Iris pigment epithelial cell (primary cell): ENCODE measurements at regions not wholly inside any gene's neighbourhood (a gene's known extent, or its start where the extent isn't known, plus 50 kb on each side); places are given as distances from the start of the nearest gene placed in this dataset.

ENCODE experiments used
- DNase-seq: peaks from one replicate; pipeline ENCODE4 v3.0.0-alpha.2; 2011; ENCODE audit warnings: low read depth

DNA sequence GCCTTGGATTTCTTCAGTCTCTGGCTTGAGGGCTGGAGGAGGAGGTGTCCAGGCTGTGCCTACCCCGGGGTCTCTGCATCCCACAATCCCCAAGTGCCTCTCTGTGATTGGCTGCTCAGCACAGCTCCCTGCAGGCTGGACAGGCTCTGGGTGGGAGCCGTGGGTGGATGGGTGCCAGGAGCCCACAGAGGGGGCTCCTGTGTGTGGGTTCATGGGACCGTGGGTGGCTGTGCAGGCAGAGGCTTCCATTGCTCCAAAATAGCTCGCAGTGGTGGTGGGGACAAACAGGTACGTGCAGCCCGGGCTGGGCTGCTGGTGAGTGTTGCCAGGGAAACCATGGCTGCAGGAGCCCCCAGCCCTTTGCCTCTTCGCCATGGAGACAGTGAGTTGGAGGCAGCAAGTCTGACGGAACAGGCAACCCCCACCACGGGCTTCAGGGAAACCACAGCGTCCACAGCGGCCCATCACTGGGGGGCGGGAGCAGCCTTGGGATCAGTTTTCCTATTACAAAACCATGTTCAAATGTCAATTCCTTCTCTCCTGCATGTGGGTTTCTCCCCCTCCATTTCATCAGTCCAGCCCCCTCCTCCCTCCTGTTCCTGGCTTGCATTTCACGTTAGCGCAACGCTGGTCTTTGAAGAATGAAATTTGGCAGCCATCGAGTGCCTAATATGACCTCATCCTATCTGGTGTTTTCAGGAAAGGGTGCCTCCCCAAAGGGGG lies 155.2 kb downstream of the TRIM29 start:
- no peak for DNase-seq

DNA sequence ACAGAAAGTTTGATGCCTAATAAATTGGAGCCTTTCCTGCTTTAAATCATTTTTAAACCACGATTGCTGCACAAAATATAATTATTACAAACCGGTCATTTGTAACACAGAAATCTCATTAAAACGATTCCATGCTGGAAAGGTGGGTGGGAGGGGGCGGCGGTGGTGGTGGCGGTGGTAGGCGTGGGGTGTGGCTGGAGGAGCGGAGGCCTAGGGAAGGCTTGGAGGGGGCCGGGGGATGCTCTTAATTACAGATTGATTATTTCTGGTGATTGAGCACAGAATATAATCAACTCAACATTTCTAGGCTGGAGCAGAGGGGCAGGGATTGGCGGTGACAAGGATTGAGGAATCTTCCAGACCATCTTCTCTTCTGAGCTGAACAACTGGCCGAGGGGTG lies 157.5 kb downstream of the TRIM29 start:
- no peak for DNase-seq

DNA sequence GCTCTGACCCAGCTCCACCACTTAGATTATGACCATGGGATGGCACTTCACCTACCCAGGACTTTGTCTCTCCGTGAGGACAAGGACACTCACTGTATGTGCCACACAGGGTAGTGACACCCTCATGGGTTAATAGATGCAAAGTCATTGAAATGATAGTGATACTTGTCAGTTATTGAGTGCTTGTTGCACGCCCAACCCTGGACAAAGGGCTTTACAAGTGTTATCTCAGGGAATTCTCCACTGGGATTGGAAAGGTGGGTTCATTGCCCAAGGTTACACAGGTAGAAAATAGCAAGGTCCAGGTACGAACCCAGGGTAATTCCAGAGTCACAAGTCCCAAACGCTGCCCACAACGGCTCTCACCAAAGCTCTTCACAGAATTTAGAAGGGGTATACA lies 158.2 kb downstream of the TRIM29 start:
- no peak for DNase-seq

DNA sequence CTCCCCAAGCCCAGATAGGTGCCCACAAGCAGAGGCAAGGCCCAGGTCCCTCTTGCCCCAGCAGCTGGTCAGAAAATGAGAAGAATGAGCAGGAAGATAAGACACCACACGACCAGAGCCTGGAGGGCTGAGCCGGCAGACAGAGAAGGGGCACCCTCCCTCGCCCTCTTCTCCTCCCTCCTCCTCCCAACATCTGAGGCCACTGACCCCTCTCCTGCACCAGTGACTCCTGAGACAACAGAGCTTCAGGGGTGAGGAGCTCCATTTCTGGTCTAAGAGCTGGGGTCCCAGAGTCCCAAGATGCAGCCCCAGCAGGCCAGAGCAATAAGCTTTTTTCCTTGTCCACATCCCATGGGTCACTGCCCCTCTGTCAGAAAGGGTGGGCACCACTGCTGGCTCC lies 159.2 kb downstream of the TRIM29 start:
- DNase-seq = no peak

DNA sequence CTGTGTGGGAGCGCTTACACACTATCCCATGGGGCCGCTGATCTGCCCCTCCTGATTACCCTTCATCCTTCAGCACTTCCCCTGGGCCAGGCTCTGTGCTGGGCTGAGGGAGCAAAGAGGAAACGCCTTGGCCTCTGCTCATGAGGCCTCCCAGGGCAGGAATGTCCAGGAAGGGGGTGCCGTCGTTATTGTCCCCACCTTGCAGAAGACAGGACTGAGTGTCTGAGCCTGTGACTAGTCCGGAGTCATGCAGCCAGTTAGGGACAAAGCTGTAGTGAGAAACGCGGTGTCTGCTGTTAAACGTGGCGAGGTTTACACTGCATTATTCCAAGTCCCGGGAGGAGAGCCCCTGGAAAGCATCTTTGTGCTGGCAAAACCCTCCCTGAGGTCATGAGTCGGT lies 160.0 kb downstream of the TRIM29 start:
- no peak for DNase-seq

DNA sequence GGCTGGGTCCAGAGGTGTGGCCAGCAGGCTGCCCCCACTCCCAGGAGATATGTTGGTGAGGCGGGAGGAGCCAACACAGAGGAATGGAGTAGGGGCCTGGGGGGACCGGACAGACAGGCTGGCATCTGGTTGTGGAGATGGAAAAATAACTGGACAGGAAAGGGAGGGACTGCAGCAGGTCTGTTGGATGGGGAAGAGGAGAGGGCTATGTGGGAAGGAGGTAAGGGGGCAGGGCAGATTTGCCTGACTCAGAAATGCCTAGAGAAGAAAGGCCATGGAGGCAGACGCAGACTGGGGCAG lies 160.4 kb downstream of the TRIM29 start:
- no peak for DNase-seq

DNA sequence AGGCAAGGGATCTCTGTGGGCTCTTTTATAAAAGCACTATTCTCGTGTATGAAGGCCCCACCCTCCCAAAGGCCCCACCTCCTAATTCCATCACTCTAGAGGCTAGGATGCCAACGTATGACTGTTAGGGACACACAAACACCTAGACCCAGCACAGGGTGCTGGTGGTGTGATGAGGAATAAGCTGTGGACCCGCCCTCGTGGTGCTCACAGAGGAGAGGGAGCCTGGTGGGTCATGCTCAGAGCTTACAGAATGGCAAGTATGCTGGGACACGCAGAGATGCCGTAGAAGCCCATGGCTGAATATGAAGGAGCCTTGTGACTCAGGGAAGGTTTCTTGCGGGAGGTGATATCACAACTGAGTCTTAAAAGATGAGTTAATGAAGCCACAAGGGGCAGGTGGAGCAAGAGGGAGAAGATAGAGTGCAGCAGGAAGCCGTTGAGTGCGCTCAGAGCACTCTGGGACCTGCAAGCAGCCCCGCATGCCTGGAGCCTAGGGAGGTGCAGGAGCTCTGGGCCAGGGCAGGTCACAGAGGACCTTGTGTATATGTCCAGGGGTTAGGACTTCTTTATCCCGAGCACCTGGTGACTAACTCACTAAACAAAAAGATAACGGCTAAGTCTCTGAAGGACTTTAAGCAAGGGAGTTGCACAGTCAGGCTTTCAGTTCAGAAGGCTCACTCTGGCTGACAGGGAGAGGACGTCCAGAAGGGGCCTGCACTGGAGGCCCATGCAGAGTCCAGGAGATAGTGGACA lies 160.9 kb downstream of the TRIM29 start:
- no peak for DNase-seq

DNA sequence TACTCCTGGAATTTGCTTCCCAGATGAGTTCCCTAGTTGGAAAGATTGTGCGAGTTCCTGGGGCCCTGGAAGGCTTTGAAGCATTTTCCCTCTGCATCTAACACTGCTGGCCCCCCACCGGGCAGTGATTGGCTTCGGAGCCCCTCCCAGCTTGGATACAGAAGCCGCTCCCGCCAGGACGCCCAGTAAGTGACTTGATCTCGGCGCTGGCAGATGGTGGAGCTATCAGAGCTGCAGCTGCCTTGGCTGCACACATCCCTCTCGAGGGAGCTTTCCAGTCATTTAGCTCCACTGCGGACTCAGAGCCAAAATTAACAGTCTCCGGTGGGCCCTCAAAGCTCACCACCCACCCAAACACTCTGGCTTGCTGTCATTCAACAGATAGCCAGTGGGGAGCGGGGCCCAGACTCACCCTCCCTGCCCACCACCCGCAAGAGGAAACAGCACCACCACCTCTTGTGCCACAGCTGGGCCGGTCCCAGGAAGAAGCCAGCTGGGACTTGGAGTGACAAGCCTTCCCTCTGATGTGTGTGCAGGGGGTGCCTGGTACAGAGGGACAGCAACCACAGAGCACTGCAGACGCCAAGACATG lies 162.3 kb downstream of the TRIM29 start:
- no peak for DNase-seq

DNA sequence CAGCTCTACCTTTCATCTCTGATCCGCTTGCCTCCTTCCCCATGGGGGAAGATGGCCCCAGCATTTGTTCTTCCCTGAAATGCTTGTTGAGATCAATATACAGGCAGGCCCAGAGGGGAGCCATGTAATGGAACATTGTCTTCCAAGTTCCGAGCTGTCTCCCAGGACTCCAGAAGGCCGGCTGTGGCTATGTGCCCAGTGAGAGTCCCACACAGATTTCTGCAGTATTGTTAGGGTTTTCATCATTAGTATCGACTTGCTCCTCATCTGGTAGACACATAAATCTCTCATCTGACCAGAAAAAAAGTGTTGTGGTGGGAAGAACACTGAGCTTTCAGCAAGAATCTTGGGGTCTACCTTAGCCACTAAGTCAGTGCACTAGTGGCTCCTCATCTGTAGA lies 163.4 kb downstream of the TRIM29 start:
- no peak for DNase-seq

DNA sequence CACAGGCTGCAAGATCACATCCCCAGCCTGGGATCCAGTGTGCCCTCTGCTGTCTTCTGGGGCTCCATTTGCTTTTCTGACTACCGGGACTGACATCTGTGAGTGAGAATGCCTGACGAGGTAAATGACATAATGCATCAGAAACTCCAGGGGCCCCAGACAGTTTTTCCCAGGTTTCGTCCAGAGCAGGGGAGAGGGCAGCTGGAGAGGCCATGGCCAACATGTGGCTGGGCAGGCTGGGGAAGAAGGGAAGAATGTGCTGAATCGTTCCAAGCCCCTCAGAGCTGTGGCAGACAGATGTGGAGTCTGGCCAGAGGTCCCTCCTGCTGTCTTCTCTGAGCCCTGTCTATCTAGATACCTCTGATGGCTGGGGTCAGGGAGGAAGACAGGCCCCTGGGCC lies 163.9 kb downstream of the TRIM29 start:
- no peak for DNase-seq

DNA sequence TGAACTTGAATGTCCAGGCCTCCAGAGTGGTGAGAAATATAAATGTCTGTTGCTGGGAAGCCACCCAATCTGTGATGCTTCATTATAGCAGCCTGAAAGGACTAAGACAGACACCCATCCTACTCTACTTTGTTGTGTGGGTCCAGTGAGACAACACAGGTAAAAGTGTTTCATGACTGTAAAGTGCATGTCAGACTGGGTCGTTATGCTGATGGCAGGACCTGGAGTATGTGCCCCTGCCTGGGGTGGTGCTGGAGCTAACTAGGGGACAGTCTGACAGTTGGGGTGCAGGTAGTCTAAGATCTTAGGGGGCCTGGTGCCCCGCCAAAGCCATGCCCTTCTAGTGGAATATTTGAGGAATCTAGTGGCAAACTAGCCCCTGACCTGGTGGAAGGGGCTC lies 165.6 kb downstream of the TRIM29 start:
- no peak for DNase-seq

DNA sequence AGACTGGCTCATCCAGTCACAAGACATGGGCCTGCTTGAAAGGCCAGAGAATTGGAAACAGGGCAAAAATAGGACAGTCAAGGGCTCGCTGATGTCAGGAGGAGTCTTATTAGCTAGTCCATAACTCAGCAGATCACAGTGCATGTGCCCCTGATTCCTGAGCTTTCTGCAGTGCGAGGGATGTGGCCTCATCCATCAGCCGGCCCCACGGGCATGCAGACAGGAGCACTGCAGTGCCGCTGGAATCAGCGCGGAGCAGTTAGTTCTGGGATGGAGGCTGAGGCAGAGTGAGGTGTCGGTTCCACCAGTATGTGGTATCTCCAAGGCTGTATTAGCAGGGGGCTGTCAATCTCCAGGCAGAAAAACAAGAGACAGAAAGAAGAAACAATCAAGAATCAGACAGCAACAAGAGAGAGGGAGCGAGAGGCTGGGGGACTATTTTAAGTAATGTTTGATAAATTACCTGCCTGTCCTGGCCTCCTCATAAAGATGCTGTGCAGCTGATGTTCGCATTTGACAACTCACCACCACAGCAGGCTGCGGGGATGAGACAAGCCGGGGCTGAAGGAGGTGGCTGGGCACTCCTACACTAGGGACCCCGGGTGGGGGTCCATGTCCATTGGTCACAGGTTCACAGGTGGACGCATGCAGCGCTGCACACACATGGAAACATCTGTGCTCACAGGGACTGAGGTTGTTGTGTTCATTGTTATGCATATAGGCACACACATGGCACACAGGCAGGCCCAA lies 167.2 kb downstream of the TRIM29 start:
- no peak for DNase-seq

DNA sequence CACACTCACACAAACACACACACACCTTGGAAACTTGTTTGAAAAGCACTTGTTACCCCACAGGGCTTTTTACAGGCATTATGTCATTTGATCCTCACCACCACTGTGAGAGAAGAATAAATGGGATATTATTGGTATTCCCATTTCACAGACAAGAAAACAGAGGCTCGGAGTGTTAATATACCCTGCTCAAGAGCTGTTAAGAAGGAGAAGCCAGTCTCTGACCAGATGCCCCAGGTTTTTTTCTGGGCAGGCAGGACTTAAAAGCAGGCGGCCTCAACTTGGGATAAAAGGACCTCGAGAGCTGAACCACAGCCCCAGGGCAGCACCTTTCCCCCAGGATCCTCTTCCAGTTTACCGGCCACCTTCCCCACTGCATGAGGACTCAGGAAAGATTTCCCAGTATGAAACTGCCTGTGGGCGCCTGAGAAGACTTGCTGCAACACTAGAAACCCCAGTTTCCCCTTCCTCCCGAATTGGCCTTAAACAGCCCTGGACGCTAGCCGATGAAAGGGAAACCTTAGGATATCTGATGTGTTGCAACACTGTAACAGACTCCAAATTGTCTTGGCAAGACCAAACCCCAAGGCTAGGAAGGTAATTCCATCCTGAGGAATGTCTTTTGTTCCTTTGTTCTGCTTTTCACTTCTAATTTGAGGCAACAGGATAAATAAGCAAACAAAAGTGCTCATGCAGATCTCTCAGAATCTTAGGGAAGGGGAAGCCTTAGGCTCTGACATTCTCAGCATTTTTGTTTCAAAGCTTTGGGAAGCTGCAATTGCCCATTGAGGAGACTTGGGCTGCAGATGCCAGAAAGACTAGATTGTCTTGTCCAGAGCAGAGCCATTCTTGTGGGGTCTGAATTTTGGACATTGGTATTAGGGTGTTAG lies 173.5 kb downstream of the TRIM29 start:
- no peak for DNase-seq

DNA sequence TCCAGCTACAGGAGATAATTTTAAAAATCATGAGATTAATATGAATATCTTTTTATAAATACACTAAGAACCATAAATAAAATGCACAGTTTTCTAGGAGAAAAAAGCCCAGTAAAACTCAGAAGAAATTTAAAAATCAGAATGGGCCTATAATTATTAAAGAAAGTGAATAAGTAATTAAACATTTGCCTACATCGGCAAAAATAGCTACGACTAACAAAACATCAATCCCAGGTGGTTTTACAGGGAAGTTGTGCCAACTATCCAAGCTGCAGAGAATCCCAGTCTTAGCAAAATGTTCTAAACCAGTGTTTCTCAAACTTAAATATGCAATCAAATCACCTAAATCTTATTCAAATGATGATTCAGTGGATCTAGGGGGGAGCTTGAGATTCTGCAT lies 180.0 kb downstream of the TRIM29 start:
- no peak for DNase-seq

DNA sequence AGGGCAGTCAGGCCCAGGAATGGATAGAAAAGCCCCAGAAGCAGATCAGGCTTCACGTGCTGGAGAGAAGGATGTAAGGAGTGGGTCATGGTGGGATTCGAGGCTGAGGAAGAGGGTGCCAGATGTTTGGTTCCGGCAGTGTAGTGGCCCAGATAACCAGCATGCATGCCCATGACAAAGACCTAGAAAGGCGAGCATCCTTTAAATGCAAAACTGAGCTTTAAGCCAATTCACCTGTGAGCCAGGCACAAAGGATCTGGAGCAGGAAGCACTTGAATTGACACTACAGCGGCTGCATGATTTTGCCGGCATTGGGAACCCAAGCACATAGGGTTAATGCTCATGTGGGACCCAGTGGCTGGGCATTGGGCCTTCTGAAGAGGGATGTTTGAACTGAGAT lies 185.5 kb downstream of the TRIM29 start:
- no peak for DNase-seq

DNA sequence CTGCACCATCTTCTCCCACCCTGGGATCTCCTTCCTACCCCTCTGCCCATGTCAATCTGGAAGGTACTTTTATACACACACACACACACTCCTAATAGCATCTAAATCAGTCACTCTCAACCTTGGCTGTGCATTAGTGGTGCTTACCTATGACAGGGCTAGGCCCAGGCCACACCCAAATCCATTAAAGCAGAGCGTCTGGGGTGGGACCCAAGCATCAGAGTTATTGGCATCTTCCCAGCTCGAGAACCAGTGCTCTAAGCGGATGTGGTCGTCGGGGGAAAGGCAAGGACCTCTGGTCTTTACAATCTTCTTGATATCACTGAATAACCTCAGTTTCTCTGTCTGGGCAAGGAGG lies 194.6 kb downstream of the TRIM29 start:
- DNase-seq = no peak

DNA sequence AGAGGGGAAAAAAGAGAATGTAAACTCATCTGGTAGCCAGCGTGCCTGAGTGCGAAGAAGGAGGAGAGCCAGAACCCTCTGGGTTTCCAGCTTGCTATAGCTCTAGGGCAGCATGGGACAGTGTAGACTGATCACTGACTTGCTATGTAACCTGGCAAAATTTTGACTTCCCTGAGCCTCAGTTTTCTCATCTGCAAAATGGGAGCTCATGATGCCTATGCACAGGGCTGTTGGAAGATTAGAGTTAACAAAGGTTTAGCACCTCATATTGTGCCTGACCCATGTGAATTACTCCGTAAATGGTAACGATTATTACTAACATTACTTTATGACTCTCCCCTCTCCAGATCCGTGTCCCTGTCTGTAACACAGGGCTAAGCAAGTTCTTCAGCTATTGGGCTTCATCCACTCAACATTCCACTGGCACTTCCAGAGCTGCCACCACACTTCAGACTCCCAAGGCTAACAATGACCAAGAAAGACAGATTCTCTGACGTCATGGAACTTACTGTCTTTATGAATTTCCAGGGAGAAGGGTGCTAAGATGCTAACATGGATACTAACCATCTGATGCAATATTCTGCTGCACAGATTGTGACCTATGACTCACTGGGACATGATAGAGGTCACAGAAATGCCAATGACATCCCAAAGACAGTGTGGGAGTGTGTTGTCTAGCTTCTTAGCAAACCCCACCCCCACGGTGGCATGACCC lies 195.2 kb downstream of the TRIM29 start:
- no peak for DNase-seq

DNA sequence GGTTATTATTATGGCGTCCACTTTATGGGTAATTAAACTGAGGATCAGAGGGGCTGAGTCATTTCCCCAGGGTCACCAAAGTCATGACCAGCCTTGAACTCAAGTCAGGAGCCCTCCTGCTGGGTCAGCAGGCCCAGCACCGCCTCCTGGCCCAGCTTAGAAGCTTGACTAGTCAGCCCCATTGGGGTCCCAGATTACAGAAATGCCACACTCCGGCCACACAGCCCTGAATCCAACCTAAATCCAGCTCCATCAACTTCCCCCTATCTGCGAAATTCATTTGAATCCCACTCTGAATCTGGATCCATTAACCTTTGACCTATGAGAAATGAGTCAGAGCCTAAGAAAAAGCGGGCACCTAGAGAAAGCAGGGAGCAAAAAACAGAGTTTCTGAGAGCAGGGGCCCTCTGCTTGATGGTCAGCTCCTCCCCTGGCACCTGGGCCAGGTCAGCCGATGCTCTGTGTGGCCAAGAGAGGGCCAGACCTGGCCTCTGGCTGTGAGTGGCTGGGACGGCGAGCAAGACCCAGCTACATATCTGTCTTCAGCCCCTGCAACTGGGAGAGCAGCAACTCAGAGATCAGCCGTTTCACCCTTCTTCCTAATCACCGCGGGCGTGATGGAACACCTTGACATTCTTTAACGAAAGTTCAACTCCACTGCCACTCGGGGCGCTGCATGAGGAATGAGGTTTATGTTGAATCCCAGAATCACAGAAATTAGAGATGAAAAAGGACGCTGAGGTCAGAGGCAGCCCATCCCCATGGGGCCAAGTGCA lies 196.1 kb downstream of the TRIM29 start:
- no peak for DNase-seq

DNA sequence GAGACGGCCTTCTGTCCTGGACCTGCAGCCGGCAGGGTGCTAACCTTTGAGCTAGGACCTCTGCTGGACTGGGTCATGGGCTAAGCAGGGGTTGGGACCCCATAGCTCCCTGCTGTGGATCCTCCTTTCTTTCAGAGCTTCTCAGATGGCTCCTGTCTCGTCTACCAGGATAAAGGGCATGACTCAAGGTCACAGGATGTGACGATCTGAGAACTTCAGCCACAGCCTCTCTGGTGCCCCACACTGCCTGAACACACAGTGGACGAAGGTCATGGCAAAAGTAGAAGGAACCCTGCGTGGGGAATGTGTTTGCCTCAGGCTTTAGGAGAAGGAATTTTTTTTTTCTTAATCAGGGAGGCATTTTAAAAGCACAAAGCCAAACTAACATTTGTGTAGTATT lies 196.7 kb downstream of the TRIM29 start:
- no peak for DNase-seq

DNA sequence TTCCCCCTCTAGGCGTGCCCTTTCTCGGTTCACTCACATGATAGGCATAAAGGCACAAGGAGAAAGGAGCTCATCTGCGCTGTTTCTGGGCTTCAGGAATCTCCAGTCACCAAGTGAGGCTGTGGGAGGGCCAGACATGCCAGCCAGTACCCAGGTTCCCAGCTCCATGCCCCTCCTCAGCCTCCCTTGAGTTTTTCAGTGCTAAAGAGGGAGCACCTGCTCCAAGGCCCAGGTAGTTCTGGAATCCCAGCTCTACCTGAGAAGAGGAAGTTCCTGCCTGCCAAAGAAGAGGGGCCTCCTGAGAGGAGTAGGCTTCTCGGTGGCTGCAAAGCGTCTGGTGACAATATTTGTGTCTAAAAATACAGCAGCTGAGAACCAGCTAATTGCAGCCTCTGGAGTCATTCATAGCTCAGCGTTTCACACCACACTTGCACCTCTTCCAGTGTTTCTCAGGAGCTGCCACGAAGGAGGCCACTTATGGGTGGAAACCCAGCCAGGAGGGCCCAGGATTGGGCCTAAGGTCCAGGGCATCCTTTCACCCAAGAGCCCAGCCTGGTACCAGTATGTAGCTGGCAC lies 197.4 kb downstream of the TRIM29 start:
- no peak for DNase-seq
